HEK293T (cell line): ENCODE measurements at regions not wholly inside any gene's neighbourhood (a gene's known extent, or its start where the extent isn't known, plus 50 kb on each side); places are given as distances from the start of the nearest gene placed in this dataset.

Source experiments
- FOXM1 ChIP-seq: fragments of 450-650 bp; IDR thresholded peaks from 2 replicates; pipeline ENCODE4 v1.6.1; 2017; ENCODE audit warnings: mild to moderate bottlenecking, borderline replicate concordance
- SP1 ChIP-seq: fragments of 450-650 bp; IDR thresholded peaks from 2 replicates; pipeline ENCODE4 v1.6.1; 2017
- SUZ12 ChIP-seq: fragments of 450-650 bp; IDR thresholded peaks from 2 replicates; pipeline ENCODE4 v1.6.1; 2016; ENCODE audit warnings: mild to moderate bottlenecking
- TF ChIP-seq, protein P1 (sequence below): fragments of 450-650 bp; IDR thresholded peaks from 2 replicates; pipeline ENCODE4 v1.6.1; 2016

GRCh38 chr17:6913608-6914443 is 82.0 kb upstream of the ALOX12 start:
- TF ChIP-seq FOXM1 (no peak), SP1 (no peak), SUZ12 (no peak)
- TF ChIP-seq, protein P1, sequence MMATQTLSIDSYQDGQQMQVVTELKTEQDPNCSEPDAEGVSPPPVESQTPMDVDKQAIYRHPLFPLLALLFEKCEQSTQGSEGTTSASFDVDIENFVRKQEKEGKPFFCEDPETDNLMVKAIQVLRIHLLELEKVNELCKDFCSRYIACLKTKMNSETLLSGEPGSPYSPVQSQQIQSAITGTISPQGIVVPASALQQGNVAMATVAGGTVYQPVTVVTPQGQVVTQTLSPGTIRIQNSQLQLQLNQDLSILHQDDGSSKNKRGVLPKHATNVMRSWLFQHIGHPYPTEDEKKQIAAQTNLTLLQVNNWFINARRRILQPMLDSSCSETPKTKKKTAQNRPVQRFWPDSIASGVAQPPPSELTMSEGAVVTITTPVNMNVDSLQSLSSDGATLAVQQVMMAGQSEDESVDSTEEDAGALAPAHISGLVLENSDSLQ: no peak
